ENCODE measurements at regions not wholly inside any gene's neighbourhood (a gene's known extent, or its start where the extent isn't known, plus 50 kb on each side); places are given as distances from the start of the nearest gene placed in this dataset.

- Histone ChIP-seq H3K4me1 (no peaks in the 10 kb centered on the region), H3K4me3 (no peak overlapping the region), H3K36me3 (replicated peaks in 1 of 2; ENCODE audit: insufficient read depth in 1 of 2, low read depth in 2 of 2) (no peaks in the 10 kb centered on the region), H3K27me3 (no peaks in the 10 kb centered on the region), H3K27ac (no peak overlapping the region), H3K9me3 (no peaks in the 10 kb centered on the region)
- DNase-seq (no peak), ATAC-seq (no peak)
- no peak for TF ChIP-seq POLR2A (IDR thresholded peaks at IDR 0.05)
- TF ChIP-seq CTCF (IDR thresholded peaks at IDR 0.05), result no peak
- 82 to 92% methylated on average over 6 of the region's 6 CpGs for WGBS, 2 donors
- intact Hi-C loops (cut with DNase I), result no loop called here
Observed at GRCh38 chr2:12168354-12168753, 421.9 kb downstream of the LPIN1 start.

- intact Hi-C loops (cut with DNase I), result no loop called here
- TF ChIP-seq POLR2A (IDR thresholded peaks at IDR 0.05) (no peak), CTCF (IDR thresholded peaks at IDR 0.05) (no peak)
- H3K27ac ChIP-seq, result no peak overlapping the region
Observed at GRCh38 chr2:12168791-12169388, 422.5 kb downstream of the LPIN1 start.

GRCh38 chr2:12169721-12170120, 423.3 kb downstream of the LPIN1 start:
- TF ChIP-seq POLR2A (IDR thresholded peaks at IDR 0.05), result no peak
- no peak for TF ChIP-seq CTCF (IDR thresholded peaks at IDR 0.05)
- 78 to 79% methylated on average over 6 of the region's 6 CpGs for WGBS, 2 donors
- H3K9me3 ChIP-seq, result no peaks in the 10 kb centered on the region
- DNase-seq (peak in 2 of 4 donors; percentile 10 to 32), ATAC-seq (peak; percentile 72)
- intact Hi-C loops (cut with DNase I), result no loop called here
- no peaks in the 10 kb centered on the region for H3K36me3 ChIP-seq (replicated peaks in 1 of 2; ENCODE audit: insufficient read depth in 1 of 2, low read depth in 2 of 2)
- H3K27me3 ChIP-seq, result no peaks in the 10 kb centered on the region
- no peak overlapping the region for H3K27ac ChIP-seq
- no peaks in the 10 kb centered on the region for H3K4me1 ChIP-seq
- no peak overlapping the region for H3K4me3 ChIP-seq

More at GRCh38 chr2:12168791-12169388, 422.5 kb downstream of the LPIN1 start:
- ATAC-seq (peak; percentile 48), DNase-seq (peak in 1 of 4 donors; percentile 56)
- Histone ChIP-seq H3K27me3 (no peaks in the 10 kb centered on the region), H3K4me1 (no peaks in the 10 kb centered on the region), H3K9me3 (no peaks in the 10 kb centered on the region), H3K36me3 (replicated peaks in 1 of 2; ENCODE audit: insufficient read depth in 1 of 2, low read depth in 2 of 2) (no peaks in the 10 kb centered on the region), H3K4me3 (no peak overlapping the region)
- WGBS, 2 donors, result 65 to 71% methylated on average over 4 of the region's 4 CpGs

- DNase-seq (no peak), ATAC-seq (no peak)
- WGBS, 2 donors, result 82 to 87% methylated on average over 5 of the region's 5 CpGs
- Histone ChIP-seq H3K4me1 (no peaks in the 10 kb centered on the region), H3K36me3 (replicated peaks in 1 of 2; ENCODE audit: insufficient read depth in 1 of 2, low read depth in 2 of 2) (no peaks in the 10 kb centered on the region), H3K27ac (peak overlapping the region in 1 of 4 donors; percentile 6), H3K27me3 (no peaks in the 10 kb centered on the region), H3K4me3 (no peak overlapping the region), H3K9me3 (no peaks in the 10 kb centered on the region)
- intact Hi-C loops (cut with DNase I), result no loop called here
- TF ChIP-seq POLR2A (IDR thresholded peaks at IDR 0.05), result no peak
- TF ChIP-seq CTCF (IDR thresholded peaks at IDR 0.05), result no peak
Observed at GRCh38 chr2:12170121-12170520, 423.7 kb downstream of the LPIN1 start.

GRCh38 chr2:12173271-12173942, 427.0 kb downstream of the LPIN1 start:
- H3K36me3 ChIP-seq (replicated peaks in 1 of 2; ENCODE audit: insufficient read depth in 1 of 2, low read depth in 2 of 2), result no peaks in the 10 kb centered on the region
- TF ChIP-seq CTCF (IDR thresholded peaks at IDR 0.05), result no peak
- TF ChIP-seq POLR2A (IDR thresholded peaks at IDR 0.05), result no peak
- ATAC-seq (no peak), DNase-seq (no peak)
- H3K4me3 ChIP-seq, result no peak overlapping the region
- WGBS, 2 donors, result 95 to 100% methylated on average over 1 of the region's 1 CpG
- H3K27ac ChIP-seq, result no peak overlapping the region
- peaks cover 4% of the 10 kb centered on the region for H3K4me1 ChIP-seq
- H3K9me3 ChIP-seq, result no peaks in the 10 kb centered on the region
- no peaks in the 10 kb centered on the region for H3K27me3 ChIP-seq
- intact Hi-C loops (cut with DNase I), result no loop called here
